H1 (cell line): ENCODE measurements at regions not wholly inside any gene's neighbourhood (a gene's known extent, or its start where the extent isn't known, plus 50 kb on each side); places are given as distances from the start of the nearest gene placed in this dataset.

ENCODE experiments used
- CTCF ChIA-PET: fragments of 300-600 bp; sonication (Branson Sonifier 250); formaldehyde crosslinking; loops from one replicate; lab custom pipeline; 2021; ENCODE audit not compliant: partially characterized antibody; lab: Charles Lee
- POLR2A ChIA-PET: fragments of 300-600 bp; sonication (Branson Sonifier 250); formaldehyde crosslinking; loops from one replicate; lab custom pipeline; 2021; ENCODE audit warnings: inconsistent platforms; ENCODE audit not compliant: partially characterized antibody; lab: Charles Lee
- DNase-seq, 2 experiments: peaks; one replicate each; pipeline versions ENCODE4 v3.0.0 to v3.0.0-alpha.2; 2010 to 2022; ENCODE audit warnings: low spot score in 2 of 2, low read depth in 1 of 2, mixed read lengths in 1 of 2
- FAIRE-seq: peaks from 2 replicates; lab custom pipeline; 2011; peaks lifted over from hg19 to GRCh38; lab: Jason Lieb, UNC
- H2AFZ ChIP-seq: 2 replicates; pipeline ENCODE4 v1.8.1; 2012; ENCODE audit warnings: low read length, inconsistent platforms
- H2AK5ac ChIP-seq: 2 replicates; pipeline ENCODE4 v1.6.1; 2013; ENCODE audit warnings: low read depth, low read length
- H2BK120ac ChIP-seq: replicated peaks from 2 replicates; pipeline ENCODE3; 2013; ENCODE audit warnings: low read depth, low read length, inconsistent platforms
- H2BK12ac ChIP-seq: 2 replicates; pipeline ENCODE4 v1.6.1; 2013; ENCODE audit warnings: low read depth, low read length
- H2BK15ac ChIP-seq: 2 replicates; pipeline ENCODE4 v1.6.1; 2013; ENCODE audit warnings: low read length
- H2BK20ac ChIP-seq: 2 replicates; pipeline ENCODE4 v1.6.1; 2013; ENCODE audit warnings: low read length
- H2BK5ac ChIP-seq: 2 replicates; pipeline ENCODE4 v1.6.1; 2013; ENCODE audit warnings: low read depth, low read length
- H3K14ac ChIP-seq: 2 replicates; pipeline ENCODE4 v1.6.1; 2013; ENCODE audit warnings: inconsistent platforms; ENCODE audit not compliant: insufficient read length
- H3K18ac ChIP-seq: 2 replicates; pipeline ENCODE4 v1.6.1; 2013; ENCODE audit warnings: low read length; ENCODE audit errors: extremely low read depth
- H3K23ac ChIP-seq: 2 replicates; pipeline ENCODE4 v1.6.1; 2013; ENCODE audit warnings: inconsistent platforms; ENCODE audit not compliant: insufficient read length
- H3K23me2 ChIP-seq: 2 replicates; pipeline ENCODE4 v1.6.1; 2013; ENCODE audit warnings: low read depth, low read length
- H3K27ac ChIP-seq: 2 replicates; pipeline ENCODE4 v1.6.1; 2011; ENCODE audit warnings: low read depth, low read length, inconsistent platforms
- H3K27me3 ChIP-seq, 4 experiments: replicated peaks in 1 of 4; 1 replicate in 1 of 4; 2 replicates in 3 of 4; pipeline versions ENCODE4 v1.6.1 to v1.8.1; 2011 to 2013; ENCODE audit warnings: low read length in 3 of 4, mild to moderate bottlenecking in 3 of 4, inconsistent platforms in 2 of 4, mixed read lengths in 2 of 4, moderate library complexity in 1 of 4; ENCODE audit not compliant: control insufficient read depth in 3 of 4, insufficient read depth in 3 of 4; ENCODE audit errors: extremely low read depth in 1 of 4
- H3K36me3 ChIP-seq, 4 experiments: 2 replicates each; pipeline versions ENCODE4 v1.6.1 to v1.8.1; 2011 to 2013; ENCODE audit warnings: mild to moderate bottlenecking in 4 of 4, low read length in 3 of 4, moderate library complexity in 2 of 4, control low read depth in 1 of 4, inconsistent platforms in 1 of 4; ENCODE audit not compliant: insufficient read depth in 4 of 4, control insufficient read depth in 2 of 4
- H3K4ac ChIP-seq: replicated peaks from 2 replicates; pipeline ENCODE3; 2013; ENCODE audit warnings: low read length, low read depth, mixed read lengths, inconsistent platforms; ENCODE audit not compliant: insufficient read length
- H3K4me1 ChIP-seq, 4 experiments: replicated peaks in 1 of 4; 1 replicate in 1 of 4; 2 replicates in 3 of 4; pipeline versions ENCODE4 v1.6.1 to v1.8.1; 2011 to 2013; ENCODE audit warnings: low read length in 3 of 4, inconsistent platforms in 2 of 4, mixed read lengths in 1 of 4; ENCODE audit not compliant: insufficient read depth in 4 of 4, control insufficient read depth in 3 of 4
- H3K4me2 ChIP-seq, 2 experiments: 2 replicates each; pipeline versions ENCODE4 v1.6.1 to v1.8.1; 2011 to 2013; ENCODE audit warnings: low read depth in 2 of 2, low read length in 2 of 2, control low read depth in 1 of 2, inconsistent platforms in 1 of 2, mild to moderate bottlenecking in 1 of 2; ENCODE audit not compliant: insufficient read depth in 1 of 2
- H3K4me3 ChIP-seq, 4 experiments: fragments of 200-600, 300-600 bp in 1 of 4; sonication (generic), shearing (Covaris generic), sonication (Bioruptor Twin) in 1 of 4; 2 replicates each; pipeline versions ENCODE4 v1.5.1 to v1.8.1; 2011 to 2016; ENCODE audit warnings: low read length in 4 of 4, low read depth in 3 of 4, control low read depth in 2 of 4, inconsistent platforms in 2 of 4, mild to moderate bottlenecking in 2 of 4, mixed read lengths in 1 of 4, moderate library complexity in 1 of 4; ENCODE audit not compliant: insufficient read depth in 2 of 4; ENCODE audit errors: extremely low read depth in 1 of 4
- H3K56ac ChIP-seq: replicated peaks from 2 replicates; pipeline ENCODE3; 2013; ENCODE audit warnings: low read depth, mild to moderate bottlenecking, mixed read lengths, low read length, inconsistent platforms; ENCODE audit not compliant: insufficient read length
- H3K79me1 ChIP-seq: 2 replicates; pipeline ENCODE4 v1.6.1; 2013; ENCODE audit warnings: low read depth, low read length, control low read depth
- H3K79me2 ChIP-seq, 2 experiments: 2 replicates each; pipeline versions ENCODE4 v1.6.1 to v1.8.1; 2012 to 2013; ENCODE audit warnings: low read length in 2 of 2, mild to moderate bottlenecking in 2 of 2, inconsistent platforms in 1 of 2; ENCODE audit not compliant: insufficient read depth in 2 of 2, control insufficient read depth in 1 of 2
- H3K9ac ChIP-seq, 4 experiments: replicated peaks in 1 of 4; 1 replicate in 1 of 4; 2 replicates in 3 of 4; pipeline versions ENCODE4 v1.6.1 to v1.8.1; 2011 to 2013; ENCODE audit warnings: low read depth in 3 of 4, low read length in 3 of 4, control low read depth in 2 of 4, mild to moderate bottlenecking in 2 of 4, moderate library complexity in 2 of 4, inconsistent platforms in 1 of 4; ENCODE audit errors: extremely low read depth in 1 of 4
- H3K9me3 ChIP-seq, 2 experiments: 2 replicates each; pipeline versions ENCODE4 v1.6.1 to v1.8.1; 2012 to 2013; ENCODE audit warnings: mild to moderate bottlenecking in 2 of 2, moderate library complexity in 2 of 2, control low read depth in 1 of 2, inconsistent platforms in 1 of 2, low read depth in 1 of 2, low read length in 1 of 2, mixed read lengths in 1 of 2; ENCODE audit not compliant: insufficient read depth in 2 of 2
- H4K20me1 ChIP-seq, 2 experiments: replicated peaks in 1 of 2; 2 replicates each; pipeline versions ENCODE3 to v1.8.1; 2011 to 2013; ENCODE audit warnings: inconsistent platforms in 2 of 2, low read length in 2 of 2, mild to moderate bottlenecking in 1 of 2; ENCODE audit not compliant: insufficient read depth in 2 of 2, control insufficient read depth in 1 of 2
- H4K5ac ChIP-seq: 2 replicates; pipeline ENCODE4 v1.6.1; 2013; ENCODE audit warnings: low read length, low read depth, mixed read lengths, inconsistent platforms; ENCODE audit not compliant: insufficient read length
- H4K8ac ChIP-seq: 2 replicates; pipeline ENCODE4 v1.8.0; 2013; ENCODE audit warnings: mild to moderate bottlenecking, moderate library complexity, low read length, inconsistent platforms; ENCODE audit not compliant: insufficient read depth; ENCODE audit errors: extremely low read depth
- H4K91ac ChIP-seq: replicated peaks from 2 replicates; pipeline ENCODE3; 2013; ENCODE audit warnings: low read length, mixed read lengths, inconsistent platforms; ENCODE audit not compliant: insufficient read length
- BRCA1 ChIP-seq: IDR thresholded peaks from 2 replicates; pipeline ENCODE4 v1.6.1; 2012; ENCODE audit warnings: low read depth, low read length, improper control_type of control experiment
- EZH2 ChIP-seq: fragments of 200-600 bp; sonication (generic); IDR thresholded peaks from 2 replicates; pipeline ENCODE4 v1.7.1; 2012; ENCODE audit warnings: low read depth, mild to moderate bottlenecking, moderate library complexity, low read length, inconsistent platforms; ENCODE audit not compliant: severe bottlenecking
- HDAC6 ChIP-seq: IDR thresholded peaks from one replicate; pipeline ENCODE4 v1.7.1; 2012; ENCODE audit warnings: low read depth, mild to moderate bottlenecking, inconsistent platforms, low read length, moderate library complexity
- KDM1A ChIP-seq: fragments of 200-600, 300-600 bp; sonication (generic); IDR thresholded peaks from 2 replicates; pipeline ENCODE4 v1.7.1; 2016; ENCODE audit warnings: mild to moderate bottlenecking, low read length, borderline replicate concordance
- MAFK ChIP-seq: IDR thresholded peaks from 2 replicates; pipeline ENCODE4 v1.6.1; 2012; ENCODE audit warnings: low read depth, mild to moderate bottlenecking, improper control_type of control experiment, low read length
- NRF1 ChIP-seq: IDR thresholded peaks from 2 replicates; pipeline ENCODE4 v1.6.1; 2011; ENCODE audit warnings: mild to moderate bottlenecking, low read depth, low read length, improper control_type of control experiment
- POLR2A ChIP-seq, 2 experiments: IDR thresholded peaks; 1 replicate in 1 of 2; 2 replicates in 1 of 2; pipeline ENCODE4 v1.6.1; 2011; ENCODE audit warnings: low read depth in 2 of 2, low read length in 2 of 2, mild to moderate bottlenecking in 2 of 2; ENCODE audit errors: control extremely low read depth in 1 of 2
- RAD21 ChIP-seq, 2 experiments: IDR thresholded peaks in 1 of 2; conservative IDR thresholded peaks in 1 of 2; 2 replicates each; pipeline ENCODE4 v1.6.1; 2011; ENCODE audit warnings: low read depth in 2 of 2, low read length in 2 of 2, improper control_type of control experiment in 1 of 2, inconsistent platforms in 1 of 2, mild to moderate bottlenecking in 1 of 2, moderate library complexity in 1 of 2
- WGBS, 2 experiments: shearing (Covaris generic) in 1 of 2; methylation state at CpG; one replicate each; pipeline versions ENCODE4 v1.1.6 to v1.1.7; 2013 to 2015; ENCODE audit warnings: low lambda C conversion rate in 2 of 2, mixed read lengths in 2 of 2, inconsistent platforms in 1 of 2, low coverage in 1 of 2, missing lambda C conversion rate in 1 of 2; ENCODE audit not compliant: insufficient replicate concordance in 2 of 2, insufficient coverage in 1 of 2, insufficient read length in 1 of 2; ENCODE audit errors: extremely low coverage in 1 of 2, missing lambda C conversion rate in 1 of 2; 5-methylcytosine and 5-hydroxymethylcytosine counted together

GRCh38 chr13:82688400-82688994 lies 1193.8 kb downstream of the SLITRK1 start:
- FAIRE-seq: no peak
- 71% methylated on average over 2 of the region's 2 CpGs; no CpG with 5 or more reads in 1 of the 2 experiments for WGBS, 2 experiments

More at GRCh38 chr13:82688400-82688994, 1193.8 kb downstream of the SLITRK1 start:
- POLR2A ChIA-PET: no interaction called here
- no peak for DNase-seq
- H3K9me3 ChIP-seq: 0 out of 4 replicates have a peak, but pooled peaks cover 0 to 2% of the 10 kb centered on the region in 2 experiments
- H3K4ac ChIP-seq: no peak overlapping the region
- no peaks in the 10 kb centered on the region for H4K20me1 ChIP-seq
- no peak overlapping the region for H4K8ac ChIP-seq
- no peaks in the 10 kb centered on the region for H3K79me1 ChIP-seq
- TF ChIP-seq NRF1 (no peak), KDM1A (no peak), BRCA1 (no peak), RAD21 (IDR thresholded peaks at IDR 0.05 in 1 of 2, conservative IDR thresholded peaks at IDR 0.05 in 1 of 2; ENCODE audit: low read depth in 2 of 2, low read length in 2 of 2) (no peak), EZH2 (no peak), MAFK (no peak), HDAC6 (no peak), POLR2A (IDR thresholded peaks at IDR 0.05; ENCODE audit: control extremely low read depth in 1 of 2, low read depth in 2 of 2, low read length in 2 of 2) (no peak)
- H2BK120ac ChIP-seq: no peak overlapping the region
- CTCF ChIA-PET: no interaction called here
- H2BK5ac ChIP-seq: no peak overlapping the region
- no peaks in the 10 kb centered on the region for H3K23me2 ChIP-seq
- H3K27ac ChIP-seq: no peak overlapping the region
- H4K91ac ChIP-seq: no peak overlapping the region
- H3K79me2 ChIP-seq: no peaks in the 10 kb centered on the region
- no peak overlapping the region for H2BK15ac ChIP-seq
- no peak overlapping the region for H3K23ac ChIP-seq
- H3K27me3 ChIP-seq: no peaks in the 10 kb centered on the region
- H2AFZ ChIP-seq: no peak overlapping the region
- no peaks in the 10 kb centered on the region for H3K36me3 ChIP-seq
- H3K18ac ChIP-seq: no peak overlapping the region
- no peak overlapping the region for H3K4me3 ChIP-seq
- no peak overlapping the region for H2AK5ac ChIP-seq
- no peak overlapping the region for H3K9ac ChIP-seq
- no peak overlapping the region for H3K14ac ChIP-seq
- H2BK12ac ChIP-seq: no peak overlapping the region
- H3K4me1 ChIP-seq: no peaks in the 10 kb centered on the region
- no peak overlapping the region for H4K5ac ChIP-seq
- no peak overlapping the region for H2BK20ac ChIP-seq
- H3K4me2 ChIP-seq: no peak overlapping the region
- no peak overlapping the region for H3K56ac ChIP-seq
